HEK293T (cell line): ENCODE measurements at regions not wholly inside any gene's neighbourhood (a gene's known extent, or its start where the extent isn't known, plus 50 kb on each side); places are given as distances from the start of the nearest gene placed in this dataset.

Experiments used
- ARNT ChIP-seq: fragments of 450-650 bp; IDR thresholded peaks from 2 replicates; pipeline ENCODE4 v1.6.1; 2017; ENCODE audit warnings: mild to moderate bottlenecking
- BHLHE40 ChIP-seq: fragments of 450-650 bp; IDR thresholded peaks from 2 replicates; pipeline ENCODE4 v1.6.1; 2016; ENCODE audit warnings: mild to moderate bottlenecking, moderate library complexity, borderline replicate concordance
- FOXK2 ChIP-seq: fragments of 450-650 bp; IDR thresholded peaks from 2 replicates; pipeline ENCODE4 v1.6.1; 2016; ENCODE audit warnings: mild to moderate bottlenecking
- ZNF384 ChIP-seq: fragments of 450-650 bp; IDR thresholded peaks from 2 replicates; pipeline ENCODE4 v1.6.1; 2016

DNA sequence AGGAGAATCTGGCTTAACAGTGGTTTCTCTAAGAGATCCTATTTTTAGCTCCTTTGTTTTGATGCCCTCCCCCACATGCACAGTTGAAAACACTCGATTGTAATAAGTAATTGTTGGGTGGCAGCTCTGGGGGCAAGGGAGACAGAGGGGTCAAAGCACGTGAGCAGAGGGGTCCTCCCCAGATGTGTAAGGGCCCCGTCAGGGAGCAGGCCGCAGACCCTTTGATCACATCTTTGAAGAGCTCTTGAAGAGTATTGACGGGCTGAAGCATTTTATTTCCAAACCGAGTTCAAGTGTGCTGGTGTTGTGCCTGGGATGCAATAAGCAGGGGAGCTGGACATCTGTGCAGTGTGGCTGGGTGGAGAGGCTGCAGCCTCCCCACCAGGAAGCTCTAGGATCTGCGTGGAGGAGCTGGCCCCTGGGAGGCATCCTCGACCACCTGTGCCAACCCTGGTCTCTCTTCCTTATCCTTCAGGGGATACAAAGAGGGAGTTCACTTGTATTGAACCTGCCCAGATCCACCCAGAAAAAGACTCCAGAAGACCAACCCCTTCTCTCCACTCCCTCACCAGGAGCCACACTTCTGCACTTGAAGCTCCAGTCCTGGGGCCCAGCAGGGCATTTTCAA, 473.0 kb upstream of the MGMT start:
- TF ChIP-seq ARNT (no peak), FOXK2 (no peak), ZNF384 (no peak), BHLHE40 (no peak)
